IPS-11a (cell line): ENCODE measurements at regions not wholly inside any gene's neighbourhood (a gene's known extent, or its start where the extent isn't known, plus 50 kb on each side); places are given as distances from the start of the nearest gene placed in this dataset.

ENCODE experiments used
- H3K4me3 ChIP-seq: one replicate; pipeline ENCODE4 v1.5.1; 2013; ENCODE audit warnings: low read depth, low read length, control low read depth

GRCh38 chr3:18127174-18127858, 297.8 kb downstream of the SATB1 start:
- no peak overlapping the region for H3K4me3 ChIP-seq

GRCh38 chr3:18126772-18127171, 298.4 kb downstream of the SATB1 start:
- no peak overlapping the region for H3K4me3 ChIP-seq

DNA sequence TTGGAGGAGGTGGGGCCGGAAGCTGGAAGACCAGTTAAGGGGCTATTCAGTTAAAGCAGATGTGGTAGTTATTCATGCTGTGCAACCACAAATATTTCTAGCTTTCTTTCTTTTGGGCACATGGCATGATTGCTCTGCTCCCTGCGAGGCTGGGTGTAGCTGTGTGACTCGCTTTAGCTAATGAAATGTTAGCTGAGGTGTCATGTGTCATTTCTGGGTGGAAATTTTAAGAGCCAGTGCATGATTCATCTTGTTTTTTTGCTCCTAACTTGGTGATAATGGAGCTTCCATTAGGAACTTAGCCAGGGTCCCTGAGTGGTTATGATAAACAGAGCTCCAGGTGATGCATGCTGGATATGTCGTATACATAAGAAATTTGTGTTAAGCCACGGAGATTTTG, 300.6 kb downstream of the SATB1 start:
- no peak overlapping the region for H3K4me3 ChIP-seq

- no peak overlapping the region for H3K4me3 ChIP-seq
Observed at GRCh38 chr3:18122264-18122663, 302.9 kb downstream of the SATB1 start.

DNA sequence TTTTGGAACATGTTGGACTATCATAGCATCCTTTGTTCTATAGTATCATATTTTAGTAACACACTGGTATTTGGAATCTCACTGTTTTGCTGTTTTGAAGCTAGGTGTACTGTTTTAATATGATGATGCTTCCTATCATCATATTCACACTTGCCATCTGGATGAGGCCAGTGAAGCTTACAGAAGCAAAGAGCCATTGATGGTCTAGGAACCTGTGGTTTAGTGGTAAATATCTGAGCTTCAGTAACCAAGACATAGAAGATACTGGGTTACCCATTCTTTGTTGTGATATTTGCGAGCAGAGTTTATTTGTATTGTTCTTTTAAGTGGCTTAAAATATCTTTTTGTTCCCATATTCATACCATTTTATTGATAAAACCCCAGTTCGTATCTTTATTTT, 304.1 kb downstream of the SATB1 start:
- no peak overlapping the region for H3K4me3 ChIP-seq

GRCh38 chr3:18119866-18120265, 305.3 kb downstream of the SATB1 start:
- no peak overlapping the region for H3K4me3 ChIP-seq

DNA sequence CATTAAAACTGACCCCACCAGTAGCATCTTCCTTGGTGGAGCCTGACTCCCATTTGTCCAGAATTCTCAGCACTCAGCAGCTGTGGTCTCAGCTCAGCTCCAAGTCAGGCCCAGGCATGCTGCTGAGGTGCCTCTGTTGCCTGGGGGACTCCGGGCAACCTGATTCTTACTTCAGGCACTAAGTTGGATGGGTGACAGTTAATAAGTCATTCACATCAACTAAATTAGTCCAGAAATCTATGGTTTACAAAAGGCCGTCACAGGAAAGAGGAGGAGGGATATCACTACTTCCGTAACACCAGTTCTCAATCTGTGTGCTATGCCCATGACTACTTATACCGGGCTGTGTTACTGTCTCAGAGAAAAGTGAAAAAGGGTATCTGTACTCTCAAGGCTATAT, 310.2 kb downstream of the SATB1 start:
- H3K4me3 ChIP-seq: no peak overlapping the region

DNA sequence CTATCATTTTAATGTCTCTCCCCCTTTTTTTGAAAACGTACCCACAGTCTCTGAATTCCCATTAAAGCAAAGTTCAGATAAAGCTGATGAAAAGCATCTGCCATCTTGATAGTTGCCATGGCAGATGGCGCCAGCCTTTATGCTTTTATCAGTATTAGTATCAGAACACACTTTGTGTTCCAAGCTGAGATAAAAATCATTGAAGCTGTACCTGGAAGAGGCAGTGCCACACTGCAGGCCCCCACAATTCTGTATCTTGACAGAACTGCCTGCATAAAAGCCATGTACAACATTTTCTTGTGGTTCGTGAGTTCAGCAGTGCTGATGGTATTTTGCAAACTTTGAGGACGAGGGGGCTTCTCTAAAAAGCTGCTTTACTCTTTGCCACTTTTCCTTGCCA, 311.7 kb downstream of the SATB1 start:
- no peak overlapping the region for H3K4me3 ChIP-seq

DNA sequence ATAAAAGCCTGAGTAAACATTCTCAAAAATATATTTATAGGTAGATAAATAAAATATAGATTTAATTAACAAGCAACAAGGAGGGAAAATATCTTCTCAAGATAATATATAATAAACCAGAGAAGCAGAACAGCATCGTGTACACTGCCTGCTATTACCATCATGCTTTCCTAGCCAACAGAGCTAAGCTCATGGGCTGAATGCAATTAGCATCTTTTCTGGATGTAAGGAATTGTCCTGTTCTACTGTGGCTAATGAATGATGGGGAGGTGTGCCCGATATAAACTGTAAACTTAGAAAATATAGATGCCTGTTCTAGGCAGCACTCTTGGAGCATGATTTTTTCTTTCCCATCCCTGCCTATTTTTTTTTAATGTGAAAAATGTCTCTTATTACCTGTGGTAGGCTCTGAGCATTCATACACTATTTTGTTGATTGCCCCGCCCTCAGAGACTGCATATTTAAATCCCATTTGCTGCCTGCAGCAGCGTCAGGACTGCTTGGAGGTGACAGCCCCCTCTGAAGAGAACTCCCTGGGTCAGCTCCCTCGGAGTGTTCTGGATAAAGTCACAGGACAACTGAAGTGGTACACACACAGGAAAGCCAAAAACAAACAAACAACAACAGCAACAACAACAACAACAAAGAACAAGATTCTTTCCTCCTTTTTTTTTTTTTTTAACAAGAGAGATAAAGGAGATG, 312.3 kb downstream of the SATB1 start:
- no peak overlapping the region for H3K4me3 ChIP-seq

GRCh38 chr3:18111796-18112232, 313.3 kb downstream of the SATB1 start:
- no peak overlapping the region for H3K4me3 ChIP-seq

GRCh38 chr3:18103591-18103990, 321.5 kb downstream of the SATB1 start:
- no peak overlapping the region for H3K4me3 ChIP-seq

DNA sequence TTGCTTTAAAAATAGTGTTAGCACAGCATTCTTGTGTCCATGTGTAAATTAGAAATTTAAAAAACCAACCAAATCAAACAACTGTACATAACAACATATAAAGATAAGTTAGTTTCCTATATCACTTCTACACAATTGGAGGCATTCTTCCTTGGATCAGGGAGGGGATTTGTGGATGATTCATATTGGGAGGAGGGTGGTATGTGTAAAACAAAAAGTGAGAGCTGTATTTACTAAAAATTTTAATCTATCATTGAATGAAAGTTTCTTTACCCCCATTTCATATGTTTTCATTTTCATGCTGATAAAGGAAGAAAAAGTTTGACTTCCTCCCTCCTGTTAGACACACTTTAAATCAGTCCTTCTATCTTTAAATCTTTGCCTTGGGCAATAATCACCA, 325.0 kb downstream of the SATB1 start:
- no peak overlapping the region for H3K4me3 ChIP-seq

DNA sequence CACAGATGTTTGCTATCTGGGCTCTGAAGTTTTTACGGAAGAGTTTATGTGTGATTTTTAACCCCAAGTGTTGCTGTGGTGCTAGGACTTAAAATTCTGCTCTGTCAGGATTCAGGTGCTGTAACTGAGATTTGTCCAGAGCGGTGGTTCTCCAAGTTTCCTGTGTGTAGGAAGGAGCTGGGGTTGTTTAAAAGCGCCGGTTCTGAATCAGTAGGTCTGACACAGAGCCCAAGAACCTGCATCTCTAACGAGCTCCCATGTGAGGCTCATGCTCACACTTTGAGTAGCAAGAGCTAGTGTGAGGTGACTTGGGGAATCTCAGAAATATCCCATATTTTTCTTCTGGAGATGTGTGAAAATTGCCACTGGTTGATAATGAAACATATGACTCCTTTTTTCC, 325.5 kb downstream of the SATB1 start:
- H3K4me3 ChIP-seq: no peak overlapping the region

DNA sequence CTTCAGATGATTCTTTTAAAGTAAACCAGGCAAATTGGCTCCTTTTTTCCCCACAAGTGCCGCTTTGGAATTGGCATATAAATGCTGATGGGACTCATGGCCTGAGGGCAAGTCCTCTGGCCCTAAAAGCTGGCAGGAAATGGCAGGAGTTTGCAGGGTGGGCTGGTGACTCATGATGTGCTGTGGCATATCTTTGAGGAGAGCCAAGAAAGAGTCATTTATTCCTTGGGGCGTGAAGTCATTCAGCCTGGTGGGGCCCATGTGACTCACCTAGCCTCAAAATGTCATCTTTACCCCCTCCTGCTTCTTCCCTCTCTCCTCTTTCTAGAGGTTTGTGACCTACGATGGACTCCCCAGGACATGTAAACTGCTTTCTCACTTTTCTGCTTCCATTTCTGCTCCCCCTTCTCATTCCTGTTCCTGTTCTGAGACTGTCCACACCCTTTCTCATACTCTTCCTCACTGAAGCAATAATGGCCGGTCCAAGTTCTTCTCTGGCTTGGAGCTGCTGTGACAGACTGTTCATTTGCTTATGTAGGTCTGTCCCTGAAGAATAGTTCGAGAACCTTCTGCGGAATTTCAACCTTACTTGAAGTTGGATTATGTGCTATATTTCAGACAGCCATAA, 326.1 kb downstream of the SATB1 start:
- H3K4me3 ChIP-seq: no peak overlapping the region

- no peak overlapping the region for H3K4me3 ChIP-seq
Observed at GRCh38 chr3:18097989-18098388, 327.1 kb downstream of the SATB1 start.

DNA sequence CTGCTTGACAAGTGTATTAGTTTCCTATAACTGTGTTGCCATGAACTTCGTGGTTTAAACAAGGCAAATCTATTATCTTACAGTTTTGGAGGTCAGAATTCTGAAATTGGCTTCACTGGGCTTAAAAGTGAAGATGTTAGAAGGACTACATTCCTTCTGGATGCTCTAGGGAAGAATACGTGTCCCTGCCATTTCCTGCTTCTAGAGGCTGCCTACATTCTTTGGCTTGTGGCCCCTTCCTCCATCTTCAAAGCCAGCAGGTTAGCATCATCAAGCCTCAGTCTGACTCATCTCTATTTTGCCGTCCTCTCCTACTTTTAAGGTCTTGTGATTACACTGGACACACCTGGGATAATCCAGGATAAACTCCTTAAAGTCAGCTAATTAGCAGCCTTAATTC, 327.7 kb downstream of the SATB1 start:
- no peak overlapping the region for H3K4me3 ChIP-seq

DNA sequence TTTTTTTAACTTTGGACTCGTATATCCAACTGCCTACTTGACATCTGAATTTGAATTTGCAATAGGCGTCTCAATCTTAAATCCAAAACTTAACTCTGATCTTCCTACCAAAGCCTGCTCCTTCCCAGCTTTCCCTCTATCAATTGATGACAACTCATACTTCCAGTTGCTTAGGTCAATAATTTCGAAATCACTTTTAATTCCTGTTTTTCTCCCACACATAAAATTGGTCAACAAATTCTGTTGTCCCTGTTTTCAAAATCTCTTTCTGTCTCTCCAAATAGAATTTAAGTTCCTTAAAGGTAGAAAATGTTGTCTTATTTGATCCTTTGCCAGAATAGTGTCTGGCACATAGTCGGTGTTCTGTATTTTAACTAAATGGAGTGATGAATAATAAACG, 332.4 kb downstream of the SATB1 start:
- no peak overlapping the region for H3K4me3 ChIP-seq

- no peak overlapping the region for H3K4me3 ChIP-seq
Observed at GRCh38 chr3:18090377-18090776, 334.8 kb downstream of the SATB1 start.

DNA sequence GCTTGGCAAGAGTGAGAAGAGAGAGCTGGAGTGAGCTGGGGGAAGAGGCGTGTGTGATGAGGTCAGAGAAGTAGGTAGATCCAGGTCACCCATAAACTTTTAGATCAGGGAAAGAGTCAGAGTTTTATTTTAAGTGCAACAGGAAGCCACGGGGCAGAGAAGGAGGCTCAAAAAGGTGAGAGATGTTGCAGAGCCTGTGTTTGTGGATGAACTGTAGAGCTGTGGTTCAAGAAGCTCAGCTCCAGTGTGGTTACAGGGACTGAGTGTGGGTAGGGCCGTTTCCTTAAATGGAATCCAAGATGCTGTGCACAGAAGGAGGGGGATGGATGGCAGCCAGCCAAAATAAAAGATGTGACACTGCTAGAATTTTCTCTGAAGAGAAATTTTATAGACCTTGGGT, 337.2 kb downstream of the SATB1 start:
- no peak overlapping the region for H3K4me3 ChIP-seq

DNA sequence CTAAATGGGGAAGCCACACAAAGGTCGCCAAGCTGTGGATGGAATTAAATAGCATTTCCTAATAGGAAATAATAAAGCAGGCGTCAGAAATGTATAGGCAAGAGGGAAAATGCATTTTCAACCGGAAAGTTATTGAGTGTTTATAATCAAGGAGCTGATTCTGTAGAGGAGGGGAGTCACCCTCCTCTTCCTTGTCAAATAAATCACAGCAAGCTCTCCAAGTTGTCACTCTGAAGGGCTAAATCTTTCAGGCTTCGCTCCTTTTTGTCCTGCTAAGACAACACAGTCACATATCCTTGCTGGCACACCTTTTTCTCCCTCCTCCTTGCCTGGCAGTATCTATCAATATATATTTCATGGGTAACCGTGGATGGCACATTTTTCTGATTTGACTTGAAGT, 338.4 kb downstream of the SATB1 start:
- H3K4me3 ChIP-seq: no peak overlapping the region

GRCh38 chr3:18086078-18086477, 339.1 kb downstream of the SATB1 start:
- H3K4me3 ChIP-seq: no peak overlapping the region

GRCh38 chr3:18085429-18085828, 339.7 kb downstream of the SATB1 start:
- H3K4me3 ChIP-seq: no peak overlapping the region
